Activated naive CD8-positive, alpha-beta T cell treated with anti-CD3 and anti-CD28 coated beads, Interleukin-2, amount 50 U/mL, for 24 hours (primary cell): ENCODE measurements at regions not wholly inside any gene's neighbourhood (a gene's known extent, or its start where the extent isn't known, plus 50 kb on each side); places are given as distances from the start of the nearest gene placed in this dataset.

Source experiments
- ATAC-seq: fragments of 150-1000 bp; cut with Tn5 transposase; one replicate; pipeline ENCODE4 v1.10.0; 2021
- DNase-seq: peaks from one replicate; pipeline ENCODE4 v3.0.0; 2021
- H3K27ac Mint-ChIP-seq: one replicate; pipeline ENCODE4 v1.8.0; 2021; ENCODE audit warnings: mild to moderate bottlenecking, mixed read lengths
- H3K27me3 Mint-ChIP-seq: one replicate; pipeline ENCODE4 v1.8.0; 2021; ENCODE audit warnings: mixed read lengths
- H3K36me3 Mint-ChIP-seq: one replicate; pipeline ENCODE4 v1.8.0; 2021; ENCODE audit warnings: low read depth, mixed read lengths
- H3K4me1 Mint-ChIP-seq: one replicate; pipeline ENCODE4 v1.8.0; 2021; ENCODE audit warnings: mixed read lengths
- H3K4me3 Mint-ChIP-seq: one replicate; pipeline ENCODE4 v1.8.0; 2021; ENCODE audit warnings: mild to moderate bottlenecking, moderate library complexity, mixed read lengths
- H3K9me3 Mint-ChIP-seq: one replicate; pipeline ENCODE4 v1.8.0; 2021; ENCODE audit warnings: mixed read lengths

DNA sequence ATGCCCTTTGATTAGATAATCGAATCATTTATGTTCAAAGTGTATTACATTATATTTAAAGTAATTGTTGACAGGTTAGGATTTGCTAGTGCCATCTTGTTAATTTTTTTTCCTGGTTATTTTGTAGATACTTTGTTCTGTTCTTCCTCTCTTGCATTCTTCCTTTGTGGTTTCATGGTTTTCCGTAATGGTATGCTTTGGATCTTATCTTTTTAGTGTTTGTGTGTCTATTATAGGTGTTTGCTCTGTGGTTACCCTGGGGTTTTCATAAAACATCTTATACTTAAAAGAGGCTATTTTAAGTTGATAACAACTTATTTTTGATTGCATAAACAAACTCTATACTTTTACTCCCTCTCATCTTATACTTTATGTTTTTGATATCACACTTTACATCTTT is 108.2 kb upstream of the SRD5A3 start:
- ATAC-seq (no peak), DNase-seq (no peak)
- H3K36me3 Mint-ChIP-seq, result no peaks in the 10 kb centered on the region
- peaks cover 3% of the 10 kb centered on the region for H3K27me3 Mint-ChIP-seq
- no peaks in the 10 kb centered on the region for H3K4me1 Mint-ChIP-seq
- no peak overlapping the region for H3K4me3 Mint-ChIP-seq
- H3K27ac Mint-ChIP-seq, result no peak overlapping the region
- peaks cover 30% of the 10 kb centered on the region for H3K9me3 Mint-ChIP-seq

DNA sequence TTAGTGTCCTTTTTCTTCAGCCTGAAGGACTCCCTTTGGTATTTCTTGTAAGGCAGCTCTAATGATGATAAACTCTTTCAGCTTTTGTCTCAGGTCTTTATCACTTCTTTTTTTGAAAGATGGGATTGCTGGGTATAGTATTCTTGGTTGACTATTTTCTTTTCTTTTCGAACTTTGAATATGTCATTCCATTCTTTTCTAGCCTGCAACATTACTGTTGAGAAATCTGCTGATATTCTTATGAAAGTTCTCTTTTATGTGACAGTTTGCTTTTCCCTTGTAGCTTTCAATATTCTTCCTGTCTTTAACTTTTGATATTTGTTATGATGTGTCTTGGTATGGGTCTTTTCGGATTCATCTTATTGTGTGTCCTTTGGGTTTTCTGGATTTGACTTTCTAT is 107.6 kb upstream of the SRD5A3 start:
- Mint-ChIP-seq H3K36me3 (no peaks in the 10 kb centered on the region), H3K9me3 (peaks cover 30% of the 10 kb centered on the region), H3K27ac (no peak overlapping the region), H3K4me1 (no peaks in the 10 kb centered on the region), H3K27me3 (peaks cover 4% of the 10 kb centered on the region), H3K4me3 (no peak overlapping the region)
- DNase-seq, result no peak
- ATAC-seq, result no peak

DNA sequence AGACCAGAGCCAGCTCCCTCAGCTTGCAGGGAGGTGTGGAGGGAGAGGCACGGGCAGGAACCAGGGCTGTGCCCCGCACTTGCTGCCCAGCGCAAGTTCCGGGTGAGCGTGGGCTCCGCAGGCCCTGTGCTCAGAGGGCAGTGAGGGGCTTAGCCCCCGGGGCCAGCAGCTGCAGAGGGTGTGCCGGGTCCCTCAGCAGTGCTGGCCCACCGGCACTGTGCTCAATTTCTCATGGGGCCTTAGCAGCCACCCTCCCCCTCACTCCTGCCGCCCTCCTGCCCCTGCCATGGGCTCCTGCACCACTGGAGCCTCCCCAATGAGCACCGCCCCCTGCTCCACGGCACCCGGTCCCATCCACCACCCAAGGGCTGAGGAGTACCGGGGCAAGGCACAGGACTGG is 104.6 kb upstream of the SRD5A3 start:
- H3K4me1 Mint-ChIP-seq, result no peaks in the 10 kb centered on the region
- peaks cover 26% of the 10 kb centered on the region for H3K9me3 Mint-ChIP-seq
- ATAC-seq (no peak), DNase-seq (no peak)
- H3K4me3 Mint-ChIP-seq, result no peak overlapping the region
- H3K27ac Mint-ChIP-seq, result no peak overlapping the region
- peaks cover 10% of the 10 kb centered on the region for H3K27me3 Mint-ChIP-seq
- no peaks in the 10 kb centered on the region for H3K36me3 Mint-ChIP-seq

DNA sequence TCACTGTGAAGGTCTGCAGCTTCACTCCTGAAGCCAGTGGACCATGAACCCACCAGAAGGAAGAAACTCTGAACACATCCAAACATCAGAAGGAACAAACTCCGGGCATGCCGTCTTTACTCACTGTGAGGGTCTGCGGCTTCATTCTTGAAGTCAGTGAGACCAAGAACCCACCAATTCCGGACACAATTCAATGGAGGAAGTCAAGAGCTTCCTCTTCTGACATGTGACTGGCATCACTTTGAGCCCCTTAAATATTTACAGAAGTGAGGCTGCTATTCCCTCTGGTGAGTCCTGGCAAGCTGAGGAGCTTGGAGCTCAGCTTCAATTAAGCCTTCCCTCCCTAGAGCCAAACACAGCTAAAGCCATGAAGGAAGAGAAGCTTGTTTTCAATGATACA is 103.5 kb upstream of the SRD5A3 start:
- Mint-ChIP-seq H3K27me3 (peaks cover 10% of the 10 kb centered on the region), H3K36me3 (no peaks in the 10 kb centered on the region), H3K4me1 (no peaks in the 10 kb centered on the region), H3K9me3 (peaks cover 22% of the 10 kb centered on the region), H3K4me3 (no peak overlapping the region), H3K27ac (no peak overlapping the region)
- DNase-seq (no peak), ATAC-seq (no peak)

DNA sequence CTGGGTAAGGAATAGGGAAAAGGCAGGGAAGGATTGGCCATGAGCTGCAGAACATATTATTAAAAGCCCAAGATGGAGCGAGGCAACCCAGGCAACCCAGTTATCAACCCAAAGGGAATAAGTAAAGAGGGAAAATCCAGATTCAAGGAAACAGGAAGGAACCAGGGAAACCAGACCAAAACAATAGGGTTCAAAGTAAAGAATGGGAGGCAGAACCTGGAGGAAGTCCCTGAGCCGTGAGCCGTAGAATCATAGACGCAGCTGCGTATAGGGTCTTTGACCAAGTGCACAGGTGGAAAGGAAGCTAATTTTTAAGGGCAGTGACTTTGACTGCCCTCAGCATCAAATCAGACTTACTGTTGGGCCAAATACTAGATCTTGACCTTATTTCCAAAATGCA is 98.5 kb upstream of the SRD5A3 start:
- no peak for DNase-seq
- no peak for ATAC-seq
- Mint-ChIP-seq H3K36me3 (no peaks in the 10 kb centered on the region), H3K27ac (no peak overlapping the region), H3K9me3 (no peaks in the 10 kb centered on the region), H3K27me3 (peaks cover 8% of the 10 kb centered on the region), H3K4me1 (no peaks in the 10 kb centered on the region), H3K4me3 (no peak overlapping the region)

DNA sequence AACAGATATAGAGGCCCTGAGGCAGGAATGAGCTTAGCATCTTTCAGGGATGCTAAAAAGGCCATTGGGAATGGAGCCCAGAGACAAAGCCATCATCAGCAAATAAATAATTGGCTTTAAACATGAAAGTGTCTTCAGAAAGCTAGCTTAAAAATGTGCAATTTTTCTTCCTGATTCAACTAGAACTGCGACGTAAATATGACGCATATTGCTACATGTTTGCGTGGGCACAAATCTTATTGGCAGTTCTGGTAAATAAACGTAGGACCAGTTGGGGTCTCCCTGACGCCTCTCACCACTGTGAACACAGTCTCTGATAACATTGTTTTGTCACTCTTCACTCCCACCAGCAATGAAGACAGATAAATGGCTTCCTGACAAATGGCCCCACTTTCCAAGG is 97.3 kb upstream of the SRD5A3 start:
- H3K4me3 Mint-ChIP-seq, result no peak overlapping the region
- no peak for ATAC-seq
- H3K4me1 Mint-ChIP-seq, result no peaks in the 10 kb centered on the region
- H3K9me3 Mint-ChIP-seq, result no peaks in the 10 kb centered on the region
- peaks cover 4% of the 10 kb centered on the region for H3K27me3 Mint-ChIP-seq
- DNase-seq, result no peak
- no peaks in the 10 kb centered on the region for H3K36me3 Mint-ChIP-seq
- H3K27ac Mint-ChIP-seq, result no peak overlapping the region

DNA sequence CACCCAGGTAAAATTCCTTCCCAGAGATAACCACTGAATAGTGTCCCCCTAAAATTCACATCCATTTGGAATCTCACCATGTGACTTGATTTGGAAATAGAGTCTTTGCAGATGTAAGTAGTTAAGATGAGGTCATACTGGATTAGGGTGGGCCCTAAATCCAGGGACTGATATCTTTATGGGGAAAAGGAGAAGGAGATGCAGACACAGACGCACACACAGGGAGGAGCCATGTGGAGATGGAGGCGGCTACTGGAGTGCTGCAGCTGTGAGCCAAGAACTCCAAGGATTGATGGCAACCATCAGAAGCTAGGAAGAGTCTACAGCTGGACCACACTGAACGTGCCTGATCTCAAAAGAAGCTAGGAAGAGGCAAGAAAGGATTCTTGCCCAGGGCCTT is 96.6 kb upstream of the SRD5A3 start:
- Mint-ChIP-seq H3K9me3 (no peaks in the 10 kb centered on the region), H3K4me3 (no peak overlapping the region), H3K27me3 (no peaks in the 10 kb centered on the region), H3K27ac (no peak overlapping the region), H3K36me3 (no peaks in the 10 kb centered on the region), H3K4me1 (no peaks in the 10 kb centered on the region)
- ATAC-seq, result no peak
- no peak for DNase-seq

DNA sequence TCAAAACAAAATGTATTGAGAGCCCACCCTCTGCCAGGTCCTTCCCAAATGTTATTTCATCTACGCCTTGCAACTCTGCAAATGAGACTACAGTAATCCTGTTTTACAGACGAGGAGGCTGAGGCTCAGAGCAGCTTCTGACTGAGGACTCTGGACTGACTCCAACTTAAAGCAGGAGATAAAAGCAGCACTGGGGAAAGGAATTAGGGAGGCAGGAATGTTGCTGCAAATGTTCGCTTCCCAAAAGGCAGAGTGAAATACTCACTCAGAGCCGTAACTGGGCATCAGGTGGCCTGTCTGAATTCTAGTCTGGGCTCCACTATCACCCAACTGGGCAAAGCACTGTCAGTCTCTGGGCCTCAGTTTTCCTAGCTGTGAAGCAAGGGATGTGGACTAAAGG is 94.7 kb upstream of the SRD5A3 start:
- DNase-seq, result no peak
- H3K9me3 Mint-ChIP-seq, result no peaks in the 10 kb centered on the region
- ATAC-seq, result no peak
- H3K36me3 Mint-ChIP-seq, result no peaks in the 10 kb centered on the region
- no peaks in the 10 kb centered on the region for H3K4me1 Mint-ChIP-seq
- H3K4me3 Mint-ChIP-seq, result no peak overlapping the region
- H3K27ac Mint-ChIP-seq, result no peak overlapping the region
- peaks cover 3% of the 10 kb centered on the region for H3K27me3 Mint-ChIP-seq

DNA sequence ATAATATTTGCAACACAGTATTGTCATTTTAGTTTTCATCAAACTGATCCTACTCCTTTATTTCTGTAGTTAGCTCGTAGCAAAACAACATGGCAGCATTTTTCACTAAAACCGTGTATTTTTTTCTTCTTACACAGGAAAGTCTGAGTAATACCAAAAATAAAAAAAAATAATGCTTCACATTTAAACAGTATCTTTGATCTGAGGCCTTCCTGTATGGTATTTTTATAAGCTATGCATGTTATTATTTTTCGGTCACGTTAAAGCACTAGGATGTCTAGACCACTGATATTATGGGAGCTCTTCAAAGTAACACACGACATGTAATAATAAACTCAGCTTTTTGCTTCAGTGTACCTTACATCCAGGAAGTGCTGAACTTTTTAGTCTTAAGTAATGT is 94.1 kb upstream of the SRD5A3 start:
- no peak for ATAC-seq
- Mint-ChIP-seq H3K9me3 (no peaks in the 10 kb centered on the region), H3K27me3 (peaks cover 4% of the 10 kb centered on the region), H3K4me1 (no peaks in the 10 kb centered on the region), H3K27ac (no peak overlapping the region), H3K4me3 (no peak overlapping the region), H3K36me3 (no peaks in the 10 kb centered on the region)
- DNase-seq, result no peak

DNA sequence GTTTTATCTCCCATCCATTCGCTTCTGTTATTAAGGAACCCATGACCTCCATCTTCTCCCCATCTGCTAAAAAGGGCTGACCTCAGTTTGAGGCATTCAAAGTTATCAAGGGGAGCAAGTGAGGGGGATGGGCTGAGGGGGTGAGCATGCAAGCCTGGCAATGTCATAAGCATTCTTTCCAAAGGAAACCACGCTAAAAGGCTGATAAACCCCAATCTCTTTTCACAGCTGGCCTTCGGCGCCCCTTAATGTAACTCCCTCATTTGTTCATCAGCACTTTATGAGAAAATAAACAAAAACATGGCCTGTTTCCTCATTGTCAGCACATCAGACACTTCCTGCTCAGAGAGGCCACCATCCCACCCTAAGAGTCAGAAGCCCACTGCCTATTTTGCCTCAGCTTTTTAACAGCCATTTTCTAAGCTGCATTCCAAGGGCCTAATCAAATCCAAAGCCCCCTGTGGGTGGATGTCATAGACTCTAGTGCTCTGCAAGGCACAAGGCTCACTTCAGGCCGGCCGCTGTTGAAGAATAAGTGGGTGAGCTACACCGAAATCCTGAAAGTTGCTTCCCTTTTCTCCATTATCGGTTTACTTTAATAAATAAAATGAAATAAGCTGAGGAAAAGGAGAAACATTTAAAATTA is 92.0 kb upstream of the SRD5A3 start:
- Mint-ChIP-seq H3K9me3 (no peaks in the 10 kb centered on the region), H3K27me3 (peaks cover 4% of the 10 kb centered on the region), H3K27ac (no peak overlapping the region), H3K4me1 (no peaks in the 10 kb centered on the region), H3K36me3 (no peaks in the 10 kb centered on the region), H3K4me3 (no peak overlapping the region)
- DNase-seq (no peak), ATAC-seq (no peak)

DNA sequence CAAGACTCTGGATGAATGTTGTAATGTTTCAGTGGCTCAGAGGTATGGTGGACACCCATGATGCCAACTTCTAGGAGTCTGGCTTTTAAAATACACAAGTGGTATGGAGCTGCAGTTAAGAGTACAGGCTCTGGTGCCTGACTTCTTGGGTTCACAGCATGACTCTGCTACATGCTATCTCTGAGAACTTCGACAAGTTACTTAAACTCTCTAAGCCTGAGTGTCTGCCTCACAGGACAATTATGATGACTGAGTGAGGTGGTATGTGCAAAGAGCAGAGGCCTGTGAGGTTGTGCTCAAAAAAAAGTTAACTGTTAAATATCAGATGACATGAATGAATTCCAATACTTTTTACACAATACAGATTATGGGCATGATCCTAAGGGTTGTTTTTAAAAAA is 90.9 kb upstream of the SRD5A3 start:
- Mint-ChIP-seq H3K4me1 (no peaks in the 10 kb centered on the region), H3K4me3 (no peak overlapping the region), H3K36me3 (no peaks in the 10 kb centered on the region), H3K9me3 (no peaks in the 10 kb centered on the region), H3K27ac (no peak overlapping the region), H3K27me3 (peaks cover 6% of the 10 kb centered on the region)
- DNase-seq (no peak), ATAC-seq (no peak)

DNA sequence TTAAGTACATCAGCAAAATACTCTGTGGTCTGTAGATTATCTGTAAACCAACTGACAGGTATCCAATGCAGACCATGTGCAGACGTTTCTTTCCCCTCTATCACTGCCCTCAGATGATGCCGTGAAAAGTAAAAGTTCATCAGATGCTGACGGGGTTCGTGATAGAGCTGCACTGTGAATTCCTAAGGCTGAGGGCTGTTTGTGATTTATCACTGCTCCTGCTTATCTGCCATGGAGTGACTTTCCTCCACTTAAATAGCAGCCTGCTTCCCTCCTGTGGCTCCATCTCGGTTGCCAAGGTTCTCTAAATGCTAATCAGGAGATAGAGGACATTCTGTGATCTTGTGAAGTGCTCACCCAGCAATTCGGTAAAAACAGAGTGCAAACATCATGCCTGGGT is 89.3 kb upstream of the SRD5A3 start:
- H3K27me3 Mint-ChIP-seq, result peaks cover 8% of the 10 kb centered on the region
- DNase-seq, result no peak
- no peaks in the 10 kb centered on the region for H3K9me3 Mint-ChIP-seq
- H3K4me3 Mint-ChIP-seq, result no peak overlapping the region
- no peak overlapping the region for H3K27ac Mint-ChIP-seq
- no peak for ATAC-seq
- H3K4me1 Mint-ChIP-seq, result no peaks in the 10 kb centered on the region
- H3K36me3 Mint-ChIP-seq, result no peaks in the 10 kb centered on the region

DNA sequence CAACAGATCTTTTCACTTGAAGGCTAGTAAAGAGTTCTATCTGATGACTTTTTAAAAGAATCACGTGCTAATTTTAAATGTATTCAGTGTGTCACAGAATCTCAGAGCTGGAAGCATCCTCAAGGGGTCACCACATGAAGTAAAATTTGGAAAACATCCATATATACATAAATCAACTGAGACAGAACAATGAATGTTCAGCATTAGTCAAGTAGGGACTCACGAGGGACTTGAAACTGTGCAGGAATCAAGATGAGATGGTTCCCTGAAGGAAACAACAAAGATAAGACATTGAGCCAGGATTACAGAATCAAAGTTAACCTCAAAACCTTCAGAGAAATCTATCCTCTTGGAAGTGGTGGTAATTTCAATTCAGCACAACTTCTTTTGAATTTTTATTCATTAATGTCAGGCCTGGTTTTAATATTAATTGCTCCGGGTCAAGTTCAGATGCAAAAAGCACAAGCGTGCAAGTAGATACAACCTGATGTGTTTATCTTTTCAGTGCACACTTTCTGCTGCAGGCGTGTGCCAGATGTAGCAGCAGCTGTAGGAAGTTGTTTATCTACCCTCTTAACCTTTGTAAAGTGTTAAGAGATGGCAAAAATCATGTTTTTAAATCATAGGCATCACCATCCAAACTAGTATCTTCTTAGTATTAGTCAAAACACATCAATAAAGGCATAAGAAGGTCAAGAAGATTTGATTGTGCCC is 87.7 kb upstream of the SRD5A3 start:
- no peak overlapping the region for H3K4me3 Mint-ChIP-seq
- H3K36me3 Mint-ChIP-seq, result no peaks in the 10 kb centered on the region
- ATAC-seq (no peak), DNase-seq (no peak)
- no peaks in the 10 kb centered on the region for H3K9me3 Mint-ChIP-seq
- no peak overlapping the region for H3K27ac Mint-ChIP-seq
- H3K4me1 Mint-ChIP-seq, result no peaks in the 10 kb centered on the region
- H3K27me3 Mint-ChIP-seq, result peaks cover 8% of the 10 kb centered on the region

DNA sequence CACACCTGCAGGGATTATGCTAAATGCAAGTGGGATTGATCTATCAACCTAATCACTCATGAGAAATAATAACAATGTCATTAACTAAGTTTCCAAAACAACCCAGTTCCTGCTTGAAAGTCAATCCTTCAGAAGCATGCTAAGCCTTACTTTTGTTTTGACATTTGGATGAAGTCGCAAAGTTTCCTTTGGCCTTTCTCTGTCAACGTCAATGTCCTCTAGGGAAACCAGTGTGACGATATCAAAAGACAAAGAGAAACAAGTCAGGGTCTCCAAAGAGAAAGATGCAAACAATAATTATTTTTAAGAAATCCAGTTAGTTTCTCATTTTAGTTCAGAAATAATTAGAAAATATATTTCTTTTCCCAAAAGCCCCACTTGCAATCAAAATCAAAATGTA is 86.7 kb upstream of the SRD5A3 start:
- Mint-ChIP-seq H3K4me1 (no peaks in the 10 kb centered on the region), H3K36me3 (no peaks in the 10 kb centered on the region)

DNA sequence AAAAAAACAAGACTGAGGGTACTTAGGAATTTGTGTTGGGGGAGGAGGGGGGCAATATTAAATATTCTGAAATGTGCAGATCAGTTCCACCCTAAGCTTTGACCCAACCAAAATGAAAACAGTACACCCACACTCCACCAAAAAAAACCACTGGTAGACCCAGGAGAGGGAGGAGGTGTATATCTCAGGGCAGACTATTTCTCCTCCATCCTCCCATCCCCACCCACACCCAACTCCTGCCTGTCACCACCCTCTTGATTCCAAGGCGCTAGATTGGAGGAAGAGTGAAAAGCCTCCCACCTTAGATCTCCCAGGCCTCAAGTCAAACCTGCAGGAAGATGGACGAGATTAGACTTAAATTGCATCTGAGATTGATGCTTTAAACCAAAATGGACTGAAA is 76.6 kb upstream of the SRD5A3 start:
- Mint-ChIP-seq H3K27ac (no peak overlapping the region), H3K36me3 (no peaks in the 10 kb centered on the region), H3K9me3 (no peaks in the 10 kb centered on the region), H3K4me1 (no peaks in the 10 kb centered on the region), H3K27me3 (peaks cover 21% of the 10 kb centered on the region), H3K4me3 (no peak overlapping the region)
- no peak for ATAC-seq
- no peak for DNase-seq

More for the DNA sequence above, 86.7 kb upstream of the SRD5A3 start:
- Mint-ChIP-seq H3K27ac (no peak overlapping the region), H3K27me3 (peaks cover 8% of the 10 kb centered on the region), H3K9me3 (no peaks in the 10 kb centered on the region), H3K4me3 (no peak overlapping the region)
- DNase-seq, result no peak
- no peak for ATAC-seq

DNA sequence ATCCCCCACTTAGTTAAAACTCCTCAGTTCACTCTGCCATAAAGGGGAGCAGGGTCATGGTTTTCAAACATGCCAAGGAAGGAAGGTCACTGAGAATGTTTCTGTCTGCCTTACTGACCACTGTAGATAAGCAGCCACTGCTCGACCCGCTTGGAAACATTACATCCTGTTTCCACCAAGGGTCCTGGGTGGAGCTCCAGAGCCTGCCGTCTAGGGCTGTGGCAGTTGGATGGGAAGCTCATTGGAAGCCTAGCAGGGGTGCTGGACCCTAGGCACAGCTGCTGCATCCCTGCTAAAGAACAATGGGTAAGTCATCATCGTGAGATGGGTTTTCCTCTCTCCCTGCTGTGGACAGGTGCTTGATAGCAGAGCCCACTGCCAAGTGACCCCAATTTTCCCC is 76.0 kb upstream of the SRD5A3 start:
- Mint-ChIP-seq H3K27ac (no peak overlapping the region), H3K9me3 (no peaks in the 10 kb centered on the region), H3K4me3 (no peak overlapping the region), H3K27me3 (peaks cover 21% of the 10 kb centered on the region), H3K36me3 (no peaks in the 10 kb centered on the region), H3K4me1 (no peaks in the 10 kb centered on the region)
- DNase-seq (no peak), ATAC-seq (no peak)
